ENCODE measurements at regions not wholly inside any gene's neighbourhood (a gene's known extent, or its start where the extent isn't known, plus 50 kb on each side); places are given as distances from the start of the nearest gene placed in this dataset.

- Mint-ChIP-seq H3K4me1 (no peaks in the 10 kb centered on the region), H3K27ac (no peak overlapping the region), H3K9me3 (peaks cover 12% of the 10 kb centered on the region), H3K36me3 (no peaks in the 10 kb centered on the region), H3K4me3 (no peak overlapping the region), H3K27me3 (ENCODE audit: low read depth) (peaks cover 20% of the 10 kb centered on the region)
- DNase-seq (ENCODE audit: low spot score), result no peak
- TF ChIP-seq HMGXB4 (CRISPR knock-in tag; IDR thresholded peaks at IDR 0.05) (no peak), ZNF317 (CRISPR knock-in tag; IDR thresholded peaks at IDR 0.05; ENCODE audit: borderline replicate concordance, low read depth) (no peak), ZNF425 (CRISPR knock-in tag; conservative IDR thresholded peaks at IDR 0.05) (no peak), SMAD3 (CRISPR knock-in tag; IDR thresholded peaks at IDR 0.05; ENCODE audit: borderline replicate concordance) (no peak), SMAD4 (CRISPR knock-in tag; IDR thresholded peaks at IDR 0.05) (no peak)
- ChIA-PET CTCF (interaction anchor here (0.7 kb wide), 1 partner anchor 249 kb away, joined by 4 read pairs; no protein-coding TSS in a partner anchor), POLR2A (no interaction called here)
- ATAC-seq, result no peak
Observed at GRCh38 chr3:13954741-13955483, 75.0 kb upstream of the WNT7A start.

GRCh38 chr3:13954266-13954665 is 74.4 kb upstream of the WNT7A start:
- H3K27ac Mint-ChIP-seq, result no peak overlapping the region
- no peak overlapping the region for H3K4me3 Mint-ChIP-seq
- no peaks in the 10 kb centered on the region for H3K36me3 Mint-ChIP-seq
- H3K9me3 Mint-ChIP-seq, result peaks cover 12% of the 10 kb centered on the region
- no peaks in the 10 kb centered on the region for H3K4me1 Mint-ChIP-seq
- DNase-seq (ENCODE audit: low spot score), result no peak
- POLR2A ChIA-PET, result no interaction called here
- peaks cover 20% of the 10 kb centered on the region for H3K27me3 Mint-ChIP-seq (ENCODE audit: low read depth)
- CTCF ChIA-PET, result no interaction called here
- ATAC-seq, result no peak
- TF ChIP-seq SOX15 (CRISPR knock-in tag; IDR thresholded peaks at IDR 0.05), result no peak
- TF ChIP-seq HMGXB4 (CRISPR knock-in tag; IDR thresholded peaks at IDR 0.05), result no peak
- TF ChIP-seq E2F1 (CRISPR knock-in tag; IDR thresholded peaks at IDR 0.05), result no peak
- TF ChIP-seq FOXP4 (CRISPR knock-in tag; IDR thresholded peaks at IDR 0.05), result no peak
- no peak for TF ChIP-seq MLX (CRISPR knock-in tag; IDR thresholded peaks at IDR 0.05)
- TF ChIP-seq E2F5 (CRISPR knock-in tag; IDR thresholded peaks at IDR 0.05), result no peak
- TF ChIP-seq ERG (CRISPR knock-in tag; IDR thresholded peaks at IDR 0.05), result no peak
- TF ChIP-seq ESRRA (CRISPR knock-in tag; IDR thresholded peaks at IDR 0.05; ENCODE audit: borderline replicate concordance), result no peak
- no peak for TF ChIP-seq ZNF425 (CRISPR knock-in tag; conservative IDR thresholded peaks at IDR 0.05)
- TF ChIP-seq TP53 (CRISPR knock-in tag; IDR thresholded peaks at IDR 0.05), result no peak
- TF ChIP-seq IRF1 (CRISPR knock-in tag; IDR thresholded peaks at IDR 0.05), result no peak
- no peak for TF ChIP-seq ZNF317 (CRISPR knock-in tag; IDR thresholded peaks at IDR 0.05; ENCODE audit: borderline replicate concordance, low read depth)
- no peak for TF ChIP-seq ZNF423 (CRISPR knock-in tag; IDR thresholded peaks at IDR 0.05)

All from WTC11 (cell line).